A673 (cell line): ENCODE measurements at regions not wholly inside any gene's neighbourhood (a gene's known extent, or its start where the extent isn't known, plus 50 kb on each side); places are given as distances from the start of the nearest gene placed in this dataset.

Source experiments
- BruUV-seq: library from RNA; stranded (reverse); fragments of 400-500 nt; replicated peaks from 2 replicates; lab custom pipeline; 2021; lab: Mats Ljungman, UMichigan
- CTCF ChIA-PET: fragments of 300-600 bp; sonication (Branson Sonifier 250); formaldehyde crosslinking; loops from one replicate; lab custom pipeline; 2022; ENCODE audit warnings: antibody characterized with exemption; lab: Charles Lee
- POLR2A ChIA-PET: fragments of 300-600 bp; sonication (Branson Sonifier 250); formaldehyde crosslinking; loops from one replicate; lab custom pipeline; 2022; ENCODE audit warnings: antibody characterized with exemption; ENCODE audit not compliant: low non-redundant PET; lab: Charles Lee
- DNase-seq: peaks from one replicate; pipeline ENCODE4 v3.0.0-alpha.2; 2015; ENCODE audit warnings: low spot score
- H3K27ac ChIP-seq: fragments of 200-600 bp; sonication (generic); 2 replicates; pipeline ENCODE4 v1.5.1; 2016; ENCODE audit warnings: mixed run types, low read depth, mild to moderate bottlenecking, mixed read lengths, antibody characterized with exemption, low read length; ENCODE audit not compliant: poor library complexity, severe bottlenecking
- H3K27me3 ChIP-seq: fragments of 200-600 bp; sonication (generic); replicated peaks from 2 replicates; pipeline ENCODE4 v1.6.1; 2017; ENCODE audit warnings: mixed run types, low read depth, mild to moderate bottlenecking, mixed read lengths, antibody characterized with exemption, low read length; ENCODE audit not compliant: insufficient read depth, poor library complexity
- H3K36me3 ChIP-seq: fragments of 200-600 bp; sonication (generic); 2 replicates; pipeline ENCODE4 v1.6.1; 2016; ENCODE audit warnings: mixed run types, mild to moderate bottlenecking, mixed read lengths, antibody characterized with exemption, low read length; ENCODE audit not compliant: insufficient read depth, poor library complexity, severe bottlenecking
- H3K4me1 ChIP-seq: fragments of 200-600 bp; sonication (generic); 2 replicates; pipeline ENCODE4 v1.6.1; 2017; ENCODE audit warnings: mixed run types, mild to moderate bottlenecking, mixed read lengths, antibody characterized with exemption, low read length; ENCODE audit not compliant: insufficient read depth, poor library complexity, severe bottlenecking
- H3K4me3 ChIP-seq: fragments of 200-600 bp; sonication (generic); 2 replicates; pipeline ENCODE4 v1.5.1; 2016; ENCODE audit warnings: low read depth, mixed run types, mild to moderate bottlenecking, mixed read lengths, low read length; ENCODE audit not compliant: poor library complexity, severe bottlenecking
- H3K9me3 ChIP-seq: fragments of 200-600 bp; sonication (generic); 2 replicates; pipeline ENCODE4 v1.6.1; 2016; ENCODE audit warnings: mixed run types, low read depth, mild to moderate bottlenecking, mixed read lengths, antibody characterized with exemption, low read length; ENCODE audit not compliant: poor library complexity, severe bottlenecking
- EZH2 ChIP-seq: fragments of 200-600 bp; sonication (generic); IDR thresholded peaks from 2 replicates; pipeline ENCODE4 v1.6.1; 2017; ENCODE audit warnings: borderline replicate concordance, low read depth, mild to moderate bottlenecking, mixed read lengths, antibody characterized with exemption, low read length; ENCODE audit not compliant: poor library complexity, severe bottlenecking
- intact Hi-C: fragments of 100-400 bp; cut with micrococcal nuclease; formaldehyde crosslinking; loops from one replicate; pipeline ENCODE4 v1.10.0; 2022; ENCODE audit not compliant: unreplicated experiment
- TF ChIP-seq, protein P1 (sequence below): fragments of 300-800, 200-600 bp; sonication (generic); conservative IDR thresholded peaks from 2 replicates; pipeline ENCODE4 v1.5.1; 2017; ENCODE audit warnings: low read depth, mild to moderate bottlenecking, antibody characterized with exemption, low read length, moderate library complexity, mixed read lengths

DNA sequence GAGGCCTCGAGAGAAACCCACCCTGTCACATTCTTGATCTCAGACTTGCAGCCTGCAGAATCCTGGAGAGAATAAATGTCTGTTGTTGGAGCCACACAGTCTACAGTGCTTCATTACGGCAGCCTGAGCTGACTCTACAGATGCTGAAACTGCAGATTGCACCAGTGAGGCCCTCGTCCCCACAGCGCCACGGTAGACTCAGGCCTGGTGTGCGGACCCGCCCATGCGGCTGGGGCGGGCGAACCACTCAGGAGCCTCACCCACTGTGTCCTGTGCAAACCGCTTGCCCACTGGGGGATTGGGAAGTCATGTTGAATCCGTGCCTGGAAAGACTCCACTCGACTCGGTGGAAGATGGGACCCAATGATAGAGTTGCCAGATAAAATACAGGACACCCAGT, 125.2 kb upstream of the COPS8 start:
- H3K4me1 ChIP-seq: no peaks in the 10 kb centered on the region
- TF ChIP-seq EZH2: no peak
- TF ChIP-seq, protein P1, sequence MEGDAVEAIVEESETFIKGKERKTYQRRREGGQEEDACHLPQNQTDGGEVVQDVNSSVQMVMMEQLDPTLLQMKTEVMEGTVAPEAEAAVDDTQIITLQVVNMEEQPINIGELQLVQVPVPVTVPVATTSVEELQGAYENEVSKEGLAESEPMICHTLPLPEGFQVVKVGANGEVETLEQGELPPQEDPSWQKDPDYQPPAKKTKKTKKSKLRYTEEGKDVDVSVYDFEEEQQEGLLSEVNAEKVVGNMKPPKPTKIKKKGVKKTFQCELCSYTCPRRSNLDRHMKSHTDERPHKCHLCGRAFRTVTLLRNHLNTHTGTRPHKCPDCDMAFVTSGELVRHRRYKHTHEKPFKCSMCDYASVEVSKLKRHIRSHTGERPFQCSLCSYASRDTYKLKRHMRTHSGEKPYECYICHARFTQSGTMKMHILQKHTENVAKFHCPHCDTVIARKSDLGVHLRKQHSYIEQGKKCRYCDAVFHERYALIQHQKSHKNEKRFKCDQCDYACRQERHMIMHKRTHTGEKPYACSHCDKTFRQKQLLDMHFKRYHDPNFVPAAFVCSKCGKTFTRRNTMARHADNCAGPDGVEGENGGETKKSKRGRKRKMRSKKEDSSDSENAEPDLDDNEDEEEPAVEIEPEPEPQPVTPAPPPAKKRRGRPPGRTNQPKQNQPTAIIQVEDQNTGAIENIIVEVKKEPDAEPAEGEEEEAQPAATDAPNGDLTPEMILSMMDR: no peak
- POLR2A ChIA-PET: no interaction called here
- peaks cover 4% of the 10 kb centered on the region for H3K27me3 ChIP-seq
- BruUV-seq: no TSS peak
- H3K36me3 ChIP-seq: no peaks in the 10 kb centered on the region
- no peak overlapping the region for H3K27ac ChIP-seq
- no peak overlapping the region for H3K4me3 ChIP-seq
- CTCF ChIA-PET: no interaction called here
- intact Hi-C loops: no loop called here
- no peak for DNase-seq
- H3K9me3 ChIP-seq: no peaks in the 10 kb centered on the region

DNA sequence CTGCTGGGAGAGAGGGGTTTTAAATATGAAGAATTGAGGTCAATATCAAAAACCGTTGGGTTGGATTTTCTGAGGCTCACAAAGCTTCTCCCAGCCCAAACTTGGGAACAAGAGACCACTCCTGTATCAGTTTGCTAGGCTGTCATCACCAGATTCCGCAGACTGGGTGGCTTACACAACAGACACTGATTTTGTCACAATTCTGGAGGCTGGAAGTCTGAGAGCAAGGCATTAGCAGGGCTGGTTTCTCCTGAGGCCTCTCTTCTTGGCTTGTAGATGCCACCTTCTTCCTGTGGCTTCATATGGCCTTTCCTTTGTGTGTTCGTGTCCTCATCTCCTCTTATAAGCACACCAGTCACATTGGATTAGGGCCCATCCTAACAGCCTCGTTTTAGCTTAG, 122.9 kb upstream of the COPS8 start:
- TF ChIP-seq, protein P1: no peak
- TF ChIP-seq EZH2: no peak
- Histone ChIP-seq H3K36me3 (no peaks in the 10 kb centered on the region), H3K4me1 (no peaks in the 10 kb centered on the region), H3K4me3 (no peak overlapping the region), H3K27me3 (no peaks in the 10 kb centered on the region), H3K27ac (no peak overlapping the region), H3K9me3 (no peaks in the 10 kb centered on the region)
- POLR2A ChIA-PET: no interaction called here
- BruUV-seq: no TSS peak
- CTCF ChIA-PET: no interaction called here
- intact Hi-C loops: no loop called here
- DNase-seq: no peak

DNA sequence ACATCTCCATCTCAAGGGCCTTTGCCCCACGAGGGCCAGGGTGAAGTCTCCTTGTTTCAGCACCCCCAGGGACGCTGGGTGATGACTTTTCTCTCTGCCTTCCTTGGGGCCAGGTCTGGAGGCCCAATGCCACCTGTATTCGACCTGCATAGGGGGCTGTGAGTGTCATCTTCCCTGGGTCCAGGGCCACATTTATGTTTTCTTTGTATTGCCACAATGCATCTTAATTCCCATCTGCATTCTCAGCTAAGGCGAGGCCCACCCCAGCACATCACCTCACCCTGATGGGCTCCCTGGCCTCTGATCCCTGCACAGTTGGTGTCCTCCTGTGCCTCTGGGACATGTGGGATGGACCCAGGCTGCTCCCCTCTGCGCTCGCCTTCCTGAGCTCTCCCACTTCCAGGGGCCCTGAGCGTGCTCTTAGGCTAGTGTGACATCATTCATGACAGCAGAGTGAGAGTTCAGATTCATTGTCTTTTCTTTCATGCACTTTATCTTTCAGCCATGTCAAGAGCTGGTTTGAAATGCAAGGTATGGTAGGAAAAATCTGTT, 122.0 kb upstream of the COPS8 start:
- no peak overlapping the region for H3K27ac ChIP-seq
- BruUV-seq: no TSS peak
- ChIA-PET POLR2A (no interaction called here), CTCF (no interaction called here)
- no peaks in the 10 kb centered on the region for H3K9me3 ChIP-seq
- no peak for DNase-seq
- intact Hi-C loops: no loop called here
- no peaks in the 10 kb centered on the region for H3K27me3 ChIP-seq
- H3K36me3 ChIP-seq: no peaks in the 10 kb centered on the region
- H3K4me3 ChIP-seq: no peak overlapping the region
- TF ChIP-seq, protein P1: no peak
- no peak for TF ChIP-seq EZH2
- no peaks in the 10 kb centered on the region for H3K4me1 ChIP-seq
